Embryonic facial prominence (tissue), 1 donor: ENCODE measurements at regions not wholly inside any gene's neighbourhood (a gene's known extent, or its start where the extent isn't known, plus 50 kb on each side); places are given as distances from the start of the nearest gene placed in this dataset.

Experiments used
- DNase-seq: peaks from one replicate; pipeline ENCODE4 v3.0.0-alpha.2; 2016; ENCODE audit errors: extremely low spot score

DNA sequence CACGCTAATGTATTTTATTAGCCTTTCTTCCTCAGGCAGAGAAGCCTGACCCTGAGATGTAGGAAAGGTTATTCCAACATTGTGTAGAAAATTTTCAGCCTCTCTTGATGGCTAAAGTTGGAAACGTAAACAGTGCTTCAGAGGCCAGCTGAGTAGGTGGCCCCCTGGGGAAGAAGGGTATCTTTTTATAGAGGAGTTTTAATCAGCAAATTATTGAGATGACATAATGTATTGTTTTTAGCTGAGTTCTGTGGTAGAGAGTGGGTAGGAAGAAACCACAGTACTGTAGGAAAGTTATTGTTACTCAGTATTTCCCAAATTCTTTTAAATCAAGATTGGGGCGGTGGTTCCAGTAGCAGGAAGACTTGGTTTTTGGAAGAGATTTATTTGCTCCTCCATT, 268.8 kb downstream of the DLEU7 start:
- no peak for DNase-seq

DNA sequence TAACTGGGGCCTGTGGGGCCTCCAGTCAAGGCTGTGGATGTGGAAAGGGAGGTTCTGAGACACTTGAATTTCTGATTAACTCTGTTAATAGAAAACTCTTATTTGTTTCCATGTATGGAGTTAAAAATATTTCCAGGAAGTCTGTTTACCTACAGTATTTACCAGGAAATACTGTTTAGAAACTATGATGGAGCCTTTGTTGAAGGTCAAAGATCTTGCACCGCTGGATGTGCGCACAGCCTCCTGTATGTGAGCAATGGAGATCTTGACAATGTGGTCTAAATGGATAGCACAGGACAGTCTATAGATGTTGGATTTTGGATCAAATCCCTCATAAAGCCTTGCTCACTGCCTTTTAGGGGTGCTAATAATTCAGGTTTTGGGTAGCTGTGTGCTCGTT, 268.4 kb downstream of the DLEU7 start:
- DNase-seq: no peak

DNA sequence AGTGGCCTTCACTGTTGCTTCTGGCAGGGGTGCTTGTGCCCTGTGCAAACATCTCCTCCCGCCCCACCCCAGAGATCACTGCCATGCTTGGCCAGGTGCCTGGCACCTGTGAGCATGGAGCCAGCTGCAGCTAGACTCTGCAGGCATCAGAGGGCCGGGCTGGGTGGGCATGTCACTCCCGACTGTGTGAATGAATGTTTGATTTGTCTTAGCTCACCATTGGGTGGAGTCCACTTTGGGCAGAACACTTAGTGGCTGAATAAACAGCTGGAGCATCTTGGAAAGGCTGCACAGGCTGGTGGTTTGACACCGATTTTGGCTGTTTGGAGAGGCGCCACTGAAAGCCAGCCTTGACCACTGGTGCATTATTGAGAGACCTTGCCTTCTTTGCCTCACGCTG, 267.3 kb downstream of the DLEU7 start:
- DNase-seq: no peak

DNA sequence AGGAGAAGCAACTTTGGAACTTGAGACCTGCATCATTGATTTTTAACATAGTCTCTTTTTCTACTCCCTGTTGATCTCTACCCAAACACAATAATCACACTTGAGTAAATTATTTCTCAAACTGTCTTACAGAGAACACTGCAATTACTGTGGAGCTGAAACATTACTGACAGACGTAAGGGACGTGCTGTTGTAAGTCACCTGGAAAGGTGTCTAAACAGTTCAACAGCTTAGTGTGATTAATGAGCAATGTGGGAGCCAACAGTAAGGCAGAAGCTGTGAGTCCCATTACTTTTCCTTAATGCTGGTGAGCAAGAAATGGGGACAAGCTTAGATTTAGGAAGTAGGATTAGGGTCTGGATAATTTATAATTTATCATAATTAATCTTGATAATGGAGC, 265.7 kb downstream of the DLEU7 start:
- DNase-seq: no peak

DNA sequence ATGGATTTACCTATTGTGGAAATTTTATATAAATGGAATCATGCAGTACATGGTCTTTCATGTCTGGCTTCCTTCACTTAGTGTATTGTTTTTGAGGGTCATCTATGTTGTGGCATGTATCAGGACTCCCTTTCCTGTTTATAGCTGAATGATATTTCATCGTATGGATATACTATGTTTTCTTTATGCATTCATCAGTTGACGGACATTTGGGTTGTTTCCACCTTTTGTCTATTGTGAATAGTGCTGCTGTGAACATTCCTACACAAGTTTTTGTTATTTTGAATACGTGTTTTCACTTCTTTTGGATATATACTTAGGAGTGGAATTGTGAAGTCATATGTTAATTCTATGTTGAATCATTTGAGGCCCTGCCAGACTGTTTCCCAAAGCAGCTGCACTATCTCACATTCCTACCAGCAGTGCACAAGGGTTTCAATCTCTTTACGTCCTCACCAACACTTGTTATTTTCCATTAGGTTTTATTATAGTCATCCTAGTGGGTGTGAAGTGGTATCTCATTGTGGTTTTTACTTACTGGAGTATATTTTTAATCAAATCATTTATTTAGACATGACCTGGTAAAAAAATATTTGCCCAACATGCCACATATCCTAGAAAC, 262.7 kb downstream of the DLEU7 start:
- no peak for DNase-seq

DNA sequence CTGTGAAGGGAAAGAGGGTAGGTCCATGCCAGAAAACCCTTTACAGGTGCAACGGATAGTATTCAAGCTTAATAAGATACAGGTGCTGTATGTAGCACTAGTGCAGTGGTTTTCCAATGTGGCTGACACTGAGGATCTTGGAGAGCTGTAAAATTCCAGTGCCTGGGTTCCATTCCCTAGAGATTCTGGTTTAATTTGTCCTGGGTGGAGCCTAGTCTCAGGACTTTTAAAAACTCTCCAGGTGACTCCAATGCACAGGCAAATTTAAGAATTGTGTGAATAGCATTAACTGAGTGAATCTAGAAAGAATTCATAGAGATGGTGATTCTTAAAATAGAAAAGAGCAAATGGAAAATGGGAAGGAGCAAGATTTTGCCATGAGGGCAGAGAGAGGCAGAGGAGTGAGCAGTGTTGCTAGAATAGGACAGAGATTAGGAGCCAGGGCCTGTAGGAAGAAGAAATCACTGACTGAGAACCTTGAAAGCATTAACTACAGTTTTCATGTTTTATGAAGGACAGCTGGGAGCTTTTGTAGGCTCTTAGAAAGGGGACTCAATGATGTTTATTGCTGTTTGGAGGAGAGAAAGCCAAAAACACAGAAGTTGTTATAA, 261.8 kb downstream of the DLEU7 start:
- DNase-seq: no peak

DNA sequence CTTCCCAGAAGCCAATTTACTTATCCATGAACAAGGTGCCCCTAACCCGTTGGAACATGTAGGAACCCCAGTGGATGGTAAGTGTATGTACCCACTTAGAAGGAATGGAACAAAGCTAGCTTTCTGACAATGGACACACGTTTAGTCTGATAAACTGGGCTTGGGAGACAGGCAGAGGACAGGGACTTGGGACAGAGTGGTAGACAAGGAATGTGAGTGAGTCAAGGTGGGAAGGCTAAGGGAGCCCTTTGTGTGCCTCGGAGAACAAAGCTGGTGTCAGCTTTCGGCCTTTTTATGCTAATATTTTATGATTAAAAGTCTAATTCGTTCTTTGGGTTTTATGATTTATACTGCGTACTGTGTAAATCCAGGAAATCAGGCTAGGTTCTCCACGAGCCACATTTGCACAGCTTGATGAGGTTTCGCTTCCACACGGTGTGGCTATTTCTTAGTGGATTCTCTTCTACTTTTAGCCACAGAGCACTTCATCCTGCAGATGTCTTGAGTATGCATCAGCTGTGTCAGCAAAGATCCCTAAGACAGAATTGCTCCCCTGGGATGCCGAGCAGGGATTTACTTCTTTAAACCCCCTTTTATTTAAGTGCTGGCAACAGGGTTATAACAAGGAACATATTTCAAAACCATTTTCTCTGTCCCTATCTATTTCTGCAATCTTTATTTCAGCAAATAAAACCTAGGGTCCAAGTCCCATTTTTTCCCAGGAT, 258.5 kb downstream of the DLEU7 start:
- no peak for DNase-seq

DNA sequence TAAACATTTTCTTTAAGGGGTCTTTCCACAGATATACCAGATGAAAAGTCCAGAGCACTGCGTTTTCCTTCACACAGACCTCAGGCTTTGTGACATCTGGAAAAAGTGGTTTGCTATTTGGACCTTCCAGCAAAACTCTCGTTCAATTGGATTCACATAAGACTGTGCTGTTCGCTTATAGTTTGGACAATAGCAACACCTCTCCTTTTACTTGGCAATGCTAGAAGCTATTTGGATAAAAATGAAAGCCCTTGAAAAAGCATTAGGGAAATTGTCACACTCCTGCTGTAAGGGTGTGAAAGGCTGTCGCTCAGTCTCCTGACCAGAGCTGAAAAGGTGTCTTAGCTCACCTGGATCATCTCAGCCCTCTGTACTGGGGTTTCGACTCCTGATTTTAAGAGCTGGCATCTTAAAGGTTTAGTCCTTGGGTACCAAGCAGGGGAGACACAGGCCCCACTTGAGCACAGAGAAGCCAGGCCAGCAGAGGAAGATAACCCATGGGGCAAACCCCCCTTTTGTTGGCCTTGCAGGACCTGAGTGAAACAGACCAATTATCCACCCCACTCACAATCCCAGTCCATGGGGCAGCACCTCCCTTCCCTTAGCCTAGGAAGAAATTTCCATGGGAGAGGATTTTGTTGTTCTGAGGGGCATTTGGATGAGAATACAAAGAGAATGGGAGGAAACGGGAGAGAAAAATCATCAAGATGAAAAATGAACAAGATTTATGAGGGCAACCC, 257.6 kb downstream of the DLEU7 start:
- DNase-seq: no peak

DNA sequence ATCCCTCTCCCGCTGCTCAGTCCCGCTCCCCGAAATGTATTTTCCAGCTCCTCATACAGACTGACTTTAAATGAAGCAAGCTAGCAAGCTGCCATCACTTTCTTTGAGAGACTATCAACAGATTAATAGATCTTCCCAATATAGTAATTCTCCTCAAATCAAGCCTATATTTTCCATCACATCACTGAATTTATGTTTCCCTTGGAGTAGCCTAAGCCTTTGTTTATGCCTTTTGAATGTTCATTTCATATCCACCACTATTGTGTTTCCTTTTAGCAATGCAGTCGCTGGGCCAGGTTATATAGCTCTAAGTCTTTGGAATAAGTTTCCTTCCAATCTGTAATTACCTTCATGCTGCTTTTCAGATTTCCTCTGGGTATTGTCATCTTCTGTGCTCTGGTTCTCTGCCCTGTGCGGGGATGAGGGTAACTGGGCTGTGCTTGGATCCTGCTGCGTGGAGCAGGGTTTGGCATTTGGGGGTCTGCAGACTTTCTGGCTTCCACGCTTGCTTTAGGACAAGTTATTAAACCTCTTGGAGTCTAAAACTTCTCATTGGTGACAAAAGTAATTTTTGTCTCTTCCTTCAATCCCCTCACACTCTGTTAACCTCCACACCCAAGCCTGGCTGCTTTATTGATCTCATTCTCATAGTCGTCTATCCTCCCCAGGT, 256.9 kb downstream of the DLEU7 start:
- DNase-seq: no peak

DNA sequence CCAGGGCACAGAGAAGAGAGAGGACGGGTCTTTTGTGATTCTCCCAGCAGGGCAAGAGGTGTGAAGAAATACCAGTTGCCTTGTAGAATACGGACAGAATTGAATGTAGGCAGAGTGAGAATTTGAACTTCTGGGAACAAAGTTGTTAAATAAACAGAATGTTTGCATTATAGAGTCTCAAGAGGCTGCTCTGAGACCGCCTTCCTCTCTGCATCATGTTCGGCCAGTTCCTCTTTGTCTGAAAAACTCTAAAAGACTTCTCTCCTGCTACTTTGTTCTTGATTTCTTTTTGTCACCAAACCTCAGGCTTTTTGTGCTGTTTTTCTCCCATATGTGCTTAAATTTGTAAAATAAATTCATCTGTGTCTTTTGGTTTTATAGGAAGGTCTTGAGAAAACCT, 256.4 kb downstream of the DLEU7 start:
- no peak for DNase-seq

DNA sequence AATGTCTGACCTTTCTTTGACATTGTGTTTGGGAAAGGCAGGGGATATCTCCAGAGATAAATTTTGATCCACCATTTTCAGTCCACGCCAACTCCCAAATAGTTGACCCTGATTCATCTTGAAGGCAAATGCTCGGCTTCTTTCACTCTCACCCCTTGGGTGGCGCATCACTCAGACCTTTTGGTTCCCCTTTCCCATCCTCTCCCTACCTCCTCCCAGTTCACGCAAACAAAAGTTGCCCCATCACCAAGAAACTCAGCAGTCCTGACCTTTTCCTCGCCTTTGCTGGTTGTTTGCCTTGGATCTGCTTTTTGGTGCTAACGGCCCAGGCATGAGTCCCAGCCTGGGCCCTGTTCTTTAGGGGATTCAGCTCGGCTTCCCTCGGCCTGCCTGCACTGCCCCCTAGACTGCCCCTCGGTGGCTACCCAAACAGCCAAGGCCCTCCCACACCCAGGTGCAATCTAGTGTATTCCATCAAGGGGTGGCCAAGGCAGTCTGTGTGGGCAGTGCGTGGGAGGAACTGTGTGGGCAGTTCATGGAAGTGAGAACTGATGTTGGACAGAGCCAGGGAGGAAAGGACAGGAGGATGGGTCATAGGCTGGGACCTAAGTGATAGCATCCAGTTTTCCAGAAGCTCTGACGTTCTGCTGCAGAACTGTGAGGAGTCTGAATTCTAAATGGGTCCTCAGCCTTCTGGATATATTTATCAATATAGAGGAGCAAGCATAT, 255.7 kb downstream of the DLEU7 start:
- no peak for DNase-seq

DNA sequence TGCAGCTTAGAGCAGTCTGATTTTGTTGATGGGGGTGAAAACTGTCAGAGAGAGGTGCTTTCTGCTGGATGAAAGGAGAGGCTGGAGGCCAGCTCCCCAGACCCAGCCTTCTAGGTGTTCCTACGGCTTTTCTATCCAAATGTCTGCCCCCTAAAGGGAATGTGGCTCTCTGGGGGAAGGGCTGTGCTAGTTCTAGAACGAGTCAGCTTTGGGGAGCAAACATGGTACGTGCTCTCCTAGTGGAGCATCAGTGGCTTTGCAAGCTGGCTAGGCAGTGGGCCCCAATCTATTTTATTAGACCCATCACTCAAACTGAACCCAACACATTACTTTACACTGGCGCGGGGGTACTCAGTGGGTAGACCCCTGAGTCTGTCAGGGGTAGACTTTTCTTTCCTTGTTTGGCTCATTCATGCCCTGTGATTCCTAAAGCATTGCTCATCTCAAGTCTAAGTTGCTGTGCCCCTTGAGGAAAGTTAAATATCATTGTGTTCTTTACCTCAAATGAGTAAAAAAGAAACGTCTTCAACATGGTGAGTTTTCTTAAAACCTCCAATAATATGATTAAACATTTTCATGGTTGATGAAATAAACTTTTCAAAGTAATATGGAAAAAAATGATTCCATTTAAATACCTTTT, 254.9 kb downstream of the DLEU7 start:
- DNase-seq: no peak

DNA sequence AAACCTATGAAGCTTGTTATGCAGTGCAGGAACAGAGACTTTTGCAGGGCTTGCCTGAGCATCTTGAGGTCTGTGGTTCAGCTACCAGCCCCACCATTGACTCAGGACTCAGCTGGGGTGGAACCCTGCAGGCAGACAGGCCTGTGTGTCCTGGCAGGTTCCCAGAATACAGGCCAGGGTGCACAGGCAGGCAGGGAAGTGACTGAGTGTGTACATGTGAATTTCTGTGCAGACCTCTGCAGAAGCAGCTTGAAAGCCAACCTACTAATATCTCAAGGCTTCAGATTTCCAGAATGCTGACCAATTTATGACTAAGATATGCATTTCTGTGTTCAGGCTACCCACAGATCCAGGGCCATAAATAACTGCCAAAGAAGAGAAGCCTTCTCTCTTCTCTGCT, 254.4 kb downstream of the DLEU7 start:
- DNase-seq: no peak

DNA sequence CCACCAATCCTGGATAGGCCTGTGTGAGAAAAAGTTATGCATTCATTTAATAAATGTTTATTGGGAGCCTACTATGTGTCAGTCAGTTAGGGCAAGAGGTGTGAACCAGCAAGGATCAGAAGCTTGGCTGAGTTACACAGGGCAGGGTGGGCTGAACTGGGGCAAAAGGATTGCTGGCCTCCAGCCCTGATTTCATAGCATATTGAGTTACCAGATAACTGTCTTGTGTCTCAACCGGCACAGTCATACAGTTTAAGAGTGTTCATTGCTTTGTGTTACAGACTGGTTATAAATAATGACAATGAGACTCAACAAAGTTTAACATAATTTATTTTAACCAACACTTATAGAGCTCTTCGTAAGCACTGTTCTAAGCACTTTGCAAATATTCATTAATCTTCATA, 253.8 kb downstream of the DLEU7 start:
- DNase-seq: no peak

DNA sequence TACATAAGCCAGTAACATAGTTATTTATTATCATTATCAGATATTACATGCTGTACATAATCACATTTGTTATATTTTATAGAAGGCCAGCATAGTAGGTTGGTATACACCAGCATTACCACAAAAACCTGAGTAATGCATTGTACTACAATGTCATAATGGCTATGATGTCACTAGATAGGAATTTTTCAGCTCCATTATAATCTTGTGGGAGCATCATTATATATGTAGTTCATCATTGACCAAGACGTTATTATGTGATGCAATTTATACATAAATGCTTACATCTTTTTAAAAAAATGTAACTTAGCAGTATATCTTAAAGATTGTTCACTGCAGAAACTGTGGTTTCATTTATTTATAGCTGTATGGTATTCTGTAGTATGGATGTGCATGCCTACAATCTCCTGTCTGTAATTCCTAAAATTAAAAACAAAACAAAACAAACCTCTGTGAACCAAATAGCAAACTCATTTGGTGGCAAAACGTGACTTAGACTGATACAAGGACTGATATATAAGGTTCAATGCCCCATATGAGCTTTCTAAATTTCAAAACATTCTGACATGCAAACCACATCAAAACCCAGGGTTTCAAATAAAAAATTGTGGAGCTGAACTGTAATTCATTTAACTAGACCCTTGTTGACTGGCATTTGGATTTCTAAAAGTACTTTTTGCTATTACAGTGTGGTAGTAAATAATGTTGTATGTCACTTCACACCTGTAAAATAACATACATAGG, 250.9 kb downstream of the DLEU7 start:
- no peak for DNase-seq

DNA sequence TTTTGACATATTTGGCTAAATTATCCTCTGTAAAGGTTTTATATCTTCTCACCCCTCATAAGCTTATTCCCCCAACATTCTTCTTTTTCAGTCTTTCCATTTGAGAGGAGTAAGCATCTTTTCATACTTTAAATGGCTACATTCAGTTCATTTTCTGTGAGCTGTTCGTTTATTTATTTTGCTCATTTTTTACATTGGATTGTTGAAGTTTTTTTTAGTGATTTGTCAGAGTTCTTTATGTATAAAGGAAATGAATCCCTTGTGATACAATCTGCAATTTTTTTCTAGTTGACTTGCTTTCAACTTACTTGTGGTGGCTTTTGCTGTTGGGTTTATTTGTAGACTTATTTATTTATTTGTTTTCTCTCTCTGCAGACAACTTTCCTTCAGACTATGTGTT, 250.3 kb downstream of the DLEU7 start:
- DNase-seq: no peak

DNA sequence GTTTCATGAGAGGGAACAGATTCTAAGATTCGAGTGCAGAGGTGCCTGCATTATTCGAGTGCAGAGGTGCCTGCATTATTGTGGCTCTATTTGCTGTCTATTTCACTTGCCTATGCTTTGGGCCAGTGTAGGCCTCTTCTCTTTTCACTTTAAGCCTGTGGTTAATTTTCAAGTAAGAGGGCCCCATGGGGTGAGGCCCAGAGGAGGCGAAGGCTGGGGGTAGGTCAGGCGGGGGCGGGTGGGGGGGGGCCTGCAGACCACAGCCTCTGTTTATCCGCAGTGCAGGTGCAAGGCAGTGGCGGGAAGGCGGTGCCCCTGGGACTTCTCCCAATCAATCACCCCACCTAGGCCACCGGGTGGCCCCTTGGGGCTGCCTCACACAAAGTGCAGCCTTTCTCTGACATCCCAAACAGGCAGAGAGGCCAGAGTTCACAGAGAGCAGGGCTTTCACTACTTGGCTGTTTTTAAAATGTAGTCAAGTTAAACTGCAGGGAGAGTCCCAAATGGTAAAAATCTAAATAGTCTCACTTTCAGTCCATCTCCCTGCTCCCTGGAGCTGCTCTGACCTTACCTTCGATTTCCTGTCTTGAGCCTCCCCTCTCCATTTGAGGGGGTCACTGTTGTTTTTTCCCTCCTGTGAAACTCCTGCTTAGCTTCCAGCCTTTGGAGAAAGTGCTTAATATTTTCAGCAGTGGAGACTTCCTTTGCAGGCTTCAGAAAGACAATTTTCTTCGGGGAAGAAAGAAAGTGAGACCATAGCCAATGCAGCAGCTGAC, 249.0 kb downstream of the DLEU7 start:
- DNase-seq: no peak

DNA sequence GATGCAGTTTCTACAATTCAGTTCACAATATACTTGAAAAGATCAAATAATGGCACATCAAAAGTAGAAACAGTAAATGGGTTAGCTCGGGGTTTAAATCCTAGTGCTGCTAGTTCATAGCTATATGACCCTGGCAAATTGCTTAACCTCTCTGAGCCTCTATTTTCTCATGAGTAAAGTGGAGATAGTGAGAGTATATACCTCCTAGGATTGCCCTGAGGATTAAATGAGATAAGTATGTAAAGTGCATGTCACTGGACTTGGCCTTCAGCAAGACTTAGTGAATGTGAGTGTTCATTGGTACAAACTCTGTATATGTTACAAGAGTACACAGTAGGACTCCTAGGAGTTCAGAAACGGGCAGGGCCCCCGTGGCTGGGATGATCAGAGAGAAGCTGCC, 248.3 kb downstream of the DLEU7 start:
- no peak for DNase-seq

DNA sequence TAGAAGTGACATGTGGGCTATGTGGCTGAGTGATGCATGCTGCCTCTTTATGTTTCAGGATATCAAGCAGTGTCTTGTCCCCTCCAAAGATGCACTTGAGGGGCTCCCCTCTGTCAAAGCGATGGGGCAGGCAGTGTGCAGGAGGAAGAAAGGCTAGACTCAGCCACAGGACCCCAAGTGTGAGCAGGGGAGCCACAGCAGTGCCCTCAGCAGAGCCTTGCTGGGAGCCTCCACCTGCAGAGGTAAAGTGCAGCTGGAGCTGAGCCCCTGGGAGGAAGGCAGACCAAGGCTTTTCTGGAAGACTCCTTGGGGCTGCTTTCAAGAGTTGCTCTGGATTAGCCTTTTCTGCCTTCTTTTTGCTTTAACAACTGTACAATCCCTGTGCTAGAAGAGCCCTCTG, 247.3 kb downstream of the DLEU7 start:
- DNase-seq: no peak
